GM10248 (cell line): ENCODE measurements at regions not wholly inside any gene's neighbourhood (a gene's known extent, or its start where the extent isn't known, plus 50 kb on each side); places are given as distances from the start of the nearest gene placed in this dataset.

ENCODE experiments used
- CTCF ChIA-PET: fragments of 300-600 bp; sonication (Branson Sonifier 250); formaldehyde crosslinking; extraction: SDS; loops from one replicate; lab custom pipeline; 2021; ENCODE audit warnings: antibody characterized with exemption; lab: Yijun Ruan, JAX
- POLR2A ChIA-PET: fragments of 350-650 bp; sonication (Branson Sonifier 250); formaldehyde crosslinking; extraction: SDS; loops from one replicate; lab custom pipeline; 2020; ENCODE audit warnings: antibody characterized with exemption; lab: Yijun Ruan, JAX
- DNase-seq: peaks from one replicate; pipeline ENCODE4 v3.0.0; 2012; ENCODE audit errors: extremely low spot score
- TF ChIP-seq, protein P1 (sequence below): IDR thresholded peaks from 2 replicates; pipeline ENCODE4 v1.5.1; 2012; ENCODE audit warnings: mild to moderate bottlenecking, low read depth; ENCODE audit errors: extremely low read depth, missing control alignments, control extremely low read depth

GRCh38 chr5:8520917-8521316, 652.0 kb downstream of the MTRR start:
- TF ChIP-seq, protein P1, sequence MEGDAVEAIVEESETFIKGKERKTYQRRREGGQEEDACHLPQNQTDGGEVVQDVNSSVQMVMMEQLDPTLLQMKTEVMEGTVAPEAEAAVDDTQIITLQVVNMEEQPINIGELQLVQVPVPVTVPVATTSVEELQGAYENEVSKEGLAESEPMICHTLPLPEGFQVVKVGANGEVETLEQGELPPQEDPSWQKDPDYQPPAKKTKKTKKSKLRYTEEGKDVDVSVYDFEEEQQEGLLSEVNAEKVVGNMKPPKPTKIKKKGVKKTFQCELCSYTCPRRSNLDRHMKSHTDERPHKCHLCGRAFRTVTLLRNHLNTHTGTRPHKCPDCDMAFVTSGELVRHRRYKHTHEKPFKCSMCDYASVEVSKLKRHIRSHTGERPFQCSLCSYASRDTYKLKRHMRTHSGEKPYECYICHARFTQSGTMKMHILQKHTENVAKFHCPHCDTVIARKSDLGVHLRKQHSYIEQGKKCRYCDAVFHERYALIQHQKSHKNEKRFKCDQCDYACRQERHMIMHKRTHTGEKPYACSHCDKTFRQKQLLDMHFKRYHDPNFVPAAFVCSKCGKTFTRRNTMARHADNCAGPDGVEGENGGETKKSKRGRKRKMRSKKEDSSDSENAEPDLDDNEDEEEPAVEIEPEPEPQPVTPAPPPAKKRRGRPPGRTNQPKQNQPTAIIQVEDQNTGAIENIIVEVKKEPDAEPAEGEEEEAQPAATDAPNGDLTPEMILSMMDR, result no peak
- no peak for DNase-seq
- ChIA-PET POLR2A (no interaction called here), CTCF (no interaction called here)

- ChIA-PET POLR2A (no interaction called here), CTCF (interaction anchor here (2.4 kb wide), 1 partner anchor 12 kb away, joined by 9 read pairs; no protein-coding TSS in a partner anchor)
- DNase-seq, result no peak
- TF ChIP-seq, protein P1, result no peak
Measured at GRCh38 chr5:8521991-8522390, 653.0 kb downstream of the MTRR start.

GRCh38 chr5:8522646-8523045, 653.7 kb downstream of the MTRR start:
- no peak for DNase-seq
- TF ChIP-seq, protein P1, result no peak
- CTCF ChIA-PET, result interaction anchor here (2.4 kb wide), 1 partner anchor 11 kb away, joined by 9 read pairs; no protein-coding TSS in a partner anchor
- POLR2A ChIA-PET, result no interaction called here

DNA sequence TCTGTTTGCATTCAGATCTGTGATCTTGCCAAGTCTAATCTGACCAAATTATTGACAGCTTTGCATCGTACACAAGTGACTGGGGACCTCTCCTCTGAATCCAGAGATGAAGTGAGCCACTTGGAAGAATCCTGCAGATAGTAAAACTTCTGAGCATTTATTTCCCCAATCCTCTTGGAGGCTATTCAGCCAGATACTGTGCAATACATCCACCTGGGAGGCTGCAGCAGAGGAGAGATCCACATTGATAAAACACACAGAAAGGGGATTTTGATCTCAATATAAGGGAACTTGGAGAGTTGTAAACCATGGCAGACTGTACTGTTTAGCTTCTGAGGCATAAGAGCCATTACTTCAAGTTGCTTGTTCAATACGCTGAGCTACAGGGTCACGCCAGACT, 654.6 kb downstream of the MTRR start:
- DNase-seq, result no peak
- POLR2A ChIA-PET, result no interaction called here
- TF ChIP-seq, protein P1, result no peak
- CTCF ChIA-PET, result interaction anchor here (2.4 kb wide), 1 partner anchor 10 kb away, joined by 9 read pairs; no protein-coding TSS in a partner anchor

GRCh38 chr5:8525819-8526218, 656.9 kb downstream of the MTRR start:
- POLR2A ChIA-PET, result no interaction called here
- no peak for DNase-seq
- TF ChIP-seq, protein P1, result no peak

DNA sequence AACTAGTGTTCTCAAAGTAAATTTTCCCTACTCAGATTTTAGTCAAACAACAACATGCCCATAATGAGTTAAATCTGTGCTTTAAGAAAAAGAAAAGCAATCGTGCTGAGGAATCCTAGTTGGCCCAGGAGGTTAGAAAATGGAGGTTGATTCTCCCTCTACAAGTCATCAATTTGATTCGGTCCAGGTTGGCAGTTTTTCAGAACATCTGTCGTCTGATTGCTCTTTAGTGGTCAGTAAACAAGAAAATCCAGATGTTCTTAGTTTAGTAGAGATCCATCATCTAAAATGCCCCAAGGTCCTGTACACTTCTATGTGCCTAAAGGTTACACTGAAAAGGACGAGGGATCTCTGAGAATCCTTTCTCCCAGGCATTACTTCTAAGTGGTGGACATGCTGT, 659.2 kb downstream of the MTRR start:
- no peak for DNase-seq
- ChIA-PET POLR2A (no interaction called here), CTCF (no interaction called here)
- TF ChIP-seq, protein P1, result no peak

More at GRCh38 chr5:8525819-8526218, 656.9 kb downstream of the MTRR start:
- CTCF ChIA-PET, result no interaction called here
